KMS-11 (cell line): ENCODE measurements at regions not wholly inside any gene's neighbourhood (a gene's known extent, or its start where the extent isn't known, plus 50 kb on each side); places are given as distances from the start of the nearest gene placed in this dataset.

Experiments
- H2AFZ ChIP-seq: fragments of 200-600 bp; sonication (generic); 2 replicates; pipeline ENCODE4 v1.6.1; 2016; ENCODE audit warnings: antibody characterized with exemption, mixed run types, low read depth
- H3K27ac ChIP-seq: fragments of 200-600 bp; sonication (generic); 2 replicates; pipeline ENCODE4 v1.6.1; 2016; ENCODE audit warnings: mild to moderate bottlenecking, mixed run types
- H3K27me3 ChIP-seq: fragments of 200-600 bp; sonication (generic); 2 replicates; pipeline ENCODE4 v1.6.1; 2017; ENCODE audit warnings: mild to moderate bottlenecking, low read depth, mixed run types, moderate library complexity; ENCODE audit not compliant: insufficient read depth
- H3K36me3 ChIP-seq: fragments of 200-600 bp; sonication (generic); 2 replicates; pipeline ENCODE4 v1.6.1; 2017; ENCODE audit warnings: mild to moderate bottlenecking, mixed run types; ENCODE audit not compliant: insufficient read depth
- H3K4me1 ChIP-seq: fragments of 200-600 bp; sonication (generic); 2 replicates; pipeline ENCODE4 v1.6.1; 2016; ENCODE audit warnings: mild to moderate bottlenecking, low read depth, mixed run types; ENCODE audit not compliant: poor library complexity, severe bottlenecking
- H3K4me2 ChIP-seq: fragments of 200-600 bp; sonication (generic); 2 replicates; pipeline ENCODE4 v1.7.0; 2016; ENCODE audit warnings: mild to moderate bottlenecking, mixed run types
- H3K4me3 ChIP-seq: fragments of 200-600 bp; sonication (generic); IDR thresholded peaks from 2 replicates; pipeline ENCODE4 v1.6.1; 2017; ENCODE audit warnings: low read depth, low read length, mixed read lengths; ENCODE audit not compliant: insufficient read depth
- H3K79me2 ChIP-seq: fragments of 200-600 bp; sonication (generic); 2 replicates; pipeline ENCODE4 v1.6.1; 2016; ENCODE audit warnings: low read depth, mixed run types; ENCODE audit not compliant: insufficient read depth
- H3K9ac ChIP-seq: fragments of 200-600 bp; sonication (generic); 2 replicates; pipeline ENCODE4 v1.6.1; 2016; ENCODE audit warnings: mild to moderate bottlenecking, mixed run types
- H4K20me1 ChIP-seq: fragments of 200-600 bp; sonication (generic); 2 replicates; pipeline ENCODE4 v1.6.1; 2016; ENCODE audit warnings: mild to moderate bottlenecking, mixed run types; ENCODE audit not compliant: insufficient read depth
- CTCF ChIP-seq: fragments of 200-600 bp; sonication (generic); conservative IDR thresholded peaks from 2 replicates; pipeline ENCODE4 v1.6.1; 2017; ENCODE audit warnings: low read depth, mild to moderate bottlenecking, antibody characterized with exemption, low read length, moderate library complexity, mixed read lengths

- no peaks in the 10 kb centered on the region for H4K20me1 ChIP-seq
- H3K27ac ChIP-seq: no peak overlapping the region
- peaks cover 12% of the 10 kb centered on the region for H3K4me1 ChIP-seq
- no peak overlapping the region for H3K4me2 ChIP-seq
- H3K9ac ChIP-seq: no peak overlapping the region
- no peak overlapping the region for H3K4me3 ChIP-seq
- no peak overlapping the region for H2AFZ ChIP-seq
- no peaks in the 10 kb centered on the region for H3K27me3 ChIP-seq
- H3K79me2 ChIP-seq: no peaks in the 10 kb centered on the region
- H3K36me3 ChIP-seq: no peaks in the 10 kb centered on the region
- no peak for TF ChIP-seq CTCF
Observed at GRCh38 chr6:129778793-129779192, 68.8 kb upstream of the ARHGAP18 start.

GRCh38 chr6:129777371-129777770 lies 67.4 kb upstream of the ARHGAP18 start:
- Histone ChIP-seq H2AFZ (no peak overlapping the region), H3K27me3 (no peaks in the 10 kb centered on the region), H3K27ac (no peak overlapping the region), H3K4me1 (peaks cover 12% of the 10 kb centered on the region), H3K79me2 (no peaks in the 10 kb centered on the region), H3K4me2 (no peak overlapping the region), H4K20me1 (no peaks in the 10 kb centered on the region), H3K9ac (no peak overlapping the region), H3K36me3 (no peaks in the 10 kb centered on the region), H3K4me3 (no peak overlapping the region)
- no peak for TF ChIP-seq CTCF

GRCh38 chr6:129776542-129777330 lies 66.8 kb upstream of the ARHGAP18 start:
- no peak overlapping the region for H3K4me3 ChIP-seq
- no peaks in the 10 kb centered on the region for H3K36me3 ChIP-seq
- no peak overlapping the region for H3K4me2 ChIP-seq
- no peak overlapping the region for H2AFZ ChIP-seq
- H3K4me1 ChIP-seq: peaks cover 12% of the 10 kb centered on the region
- H3K27ac ChIP-seq: no peak overlapping the region
- H3K9ac ChIP-seq: no peak overlapping the region
- TF ChIP-seq CTCF: no peak
- no peaks in the 10 kb centered on the region for H4K20me1 ChIP-seq
- no peaks in the 10 kb centered on the region for H3K79me2 ChIP-seq
- no peaks in the 10 kb centered on the region for H3K27me3 ChIP-seq

GRCh38 chr6:129774697-129775447 lies 64.9 kb upstream of the ARHGAP18 start:
- H3K4me1 ChIP-seq: peaks cover 12% of the 10 kb centered on the region
- no peaks in the 10 kb centered on the region for H4K20me1 ChIP-seq
- peak overlapping the region; percentile 42; the same call in 1 of the 2 replicates for H3K4me2 ChIP-seq
- no peaks in the 10 kb centered on the region for H3K27me3 ChIP-seq
- H3K36me3 ChIP-seq: no peaks in the 10 kb centered on the region
- no peak overlapping the region for H3K4me3 ChIP-seq
- H3K79me2 ChIP-seq: no peaks in the 10 kb centered on the region
- H2AFZ ChIP-seq: peak overlapping the region; percentile 92
- H3K27ac ChIP-seq: no peak overlapping the region
- H3K9ac ChIP-seq: no peak overlapping the region
- TF ChIP-seq CTCF: peak; percentile 94
